ENCODE measurements at regions not wholly inside any gene's neighbourhood (a gene's known extent, or its start where the extent isn't known, plus 50 kb on each side); places are given as distances from the start of the nearest gene placed in this dataset.

- no peak for DNase-seq (ENCODE audit: low read depth, low spot score)
- Mint-ChIP-seq H3K4me3 (no peak overlapping the region), H3K9me3 (no peaks in the 10 kb centered on the region), H3K27ac (ENCODE audit: unreplicated experiment) (no peak overlapping the region), H3K4me1 (peaks cover 20% of the 10 kb centered on the region), H3K36me3 (ENCODE audit: low read depth) (no peaks in the 10 kb centered on the region), H3K27me3 (ENCODE audit: low read depth) (no peaks in the 10 kb centered on the region)
- no peak for TF ChIP-seq CTCF (conservative IDR thresholded peaks at IDR 0.05)
Observed at GRCh38 chr4:62548108-62548524, 1348.0 kb downstream of the ADGRL3 start.

- peaks cover 4% of the 10 kb centered on the region for H3K4me1 Mint-ChIP-seq
- DNase-seq (ENCODE audit: low read depth, low spot score), result no peak
Observed at GRCh38 chr4:62544428-62544827, 1344.3 kb downstream of the ADGRL3 start.

DNA sequence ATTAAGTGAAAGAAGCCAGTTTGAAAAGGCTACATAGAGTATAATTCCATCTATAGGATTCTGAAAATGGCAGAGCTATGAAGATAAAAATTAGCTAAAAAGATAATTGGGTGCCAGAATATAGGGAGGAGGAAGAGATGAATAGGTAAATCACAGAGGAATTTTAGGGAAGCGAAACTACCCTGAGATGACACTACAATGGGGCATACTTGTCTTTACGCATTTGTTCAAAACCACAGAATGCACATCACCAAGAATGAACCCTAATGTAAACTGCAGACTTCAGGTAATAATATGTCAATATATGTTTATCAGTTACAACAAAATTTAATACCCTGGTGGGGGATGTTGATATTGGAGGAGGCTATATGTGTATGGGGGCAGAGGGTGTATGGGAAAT is 1342.9 kb downstream of the ADGRL3 start:
- no peaks in the 10 kb centered on the region for H3K4me1 Mint-ChIP-seq
- no peaks in the 10 kb centered on the region for H3K27me3 Mint-ChIP-seq (ENCODE audit: low read depth)
- H3K9me3 Mint-ChIP-seq, result peaks cover 3% of the 10 kb centered on the region
- no peak for TF ChIP-seq CTCF (conservative IDR thresholded peaks at IDR 0.05)
- DNase-seq (ENCODE audit: low read depth, low spot score), result no peak
- no peak overlapping the region for H3K4me3 Mint-ChIP-seq
- no peaks in the 10 kb centered on the region for H3K36me3 Mint-ChIP-seq (ENCODE audit: low read depth)
- H3K27ac Mint-ChIP-seq (ENCODE audit: unreplicated experiment), result no peak overlapping the region

More at GRCh38 chr4:62544428-62544827, 1344.3 kb downstream of the ADGRL3 start:
- Mint-ChIP-seq H3K27ac (ENCODE audit: unreplicated experiment) (no peak overlapping the region), H3K4me3 (no peak overlapping the region), H3K9me3 (peaks cover 3% of the 10 kb centered on the region), H3K27me3 (ENCODE audit: low read depth) (no peaks in the 10 kb centered on the region), H3K36me3 (ENCODE audit: low read depth) (no peaks in the 10 kb centered on the region)
- TF ChIP-seq CTCF (conservative IDR thresholded peaks at IDR 0.05), result no peak

- no peaks in the 10 kb centered on the region for H3K27me3 Mint-ChIP-seq (ENCODE audit: low read depth)
- no peak for DNase-seq (ENCODE audit: low read depth, low spot score)
- H3K4me1 Mint-ChIP-seq, result peaks cover 4% of the 10 kb centered on the region
- H3K27ac Mint-ChIP-seq (ENCODE audit: unreplicated experiment), result no peak overlapping the region
- no peak overlapping the region for H3K4me3 Mint-ChIP-seq
- no peak for TF ChIP-seq CTCF (conservative IDR thresholded peaks at IDR 0.05)
- H3K9me3 Mint-ChIP-seq, result no peaks in the 10 kb centered on the region
- no peaks in the 10 kb centered on the region for H3K36me3 Mint-ChIP-seq (ENCODE audit: low read depth)
Observed at GRCh38 chr4:62533573-62533972, 1333.4 kb downstream of the ADGRL3 start.

GRCh38 chr4:62531731-62532130 is 1331.6 kb downstream of the ADGRL3 start:
- Mint-ChIP-seq H3K4me1 (peaks cover 4% of the 10 kb centered on the region), H3K27ac (ENCODE audit: unreplicated experiment) (no peak overlapping the region), H3K4me3 (no peak overlapping the region), H3K36me3 (ENCODE audit: low read depth) (no peaks in the 10 kb centered on the region), H3K9me3 (no peaks in the 10 kb centered on the region), H3K27me3 (ENCODE audit: low read depth) (no peaks in the 10 kb centered on the region)
- no peak for DNase-seq (ENCODE audit: low read depth, low spot score)
- no peak for TF ChIP-seq CTCF (conservative IDR thresholded peaks at IDR 0.05)

DNA sequence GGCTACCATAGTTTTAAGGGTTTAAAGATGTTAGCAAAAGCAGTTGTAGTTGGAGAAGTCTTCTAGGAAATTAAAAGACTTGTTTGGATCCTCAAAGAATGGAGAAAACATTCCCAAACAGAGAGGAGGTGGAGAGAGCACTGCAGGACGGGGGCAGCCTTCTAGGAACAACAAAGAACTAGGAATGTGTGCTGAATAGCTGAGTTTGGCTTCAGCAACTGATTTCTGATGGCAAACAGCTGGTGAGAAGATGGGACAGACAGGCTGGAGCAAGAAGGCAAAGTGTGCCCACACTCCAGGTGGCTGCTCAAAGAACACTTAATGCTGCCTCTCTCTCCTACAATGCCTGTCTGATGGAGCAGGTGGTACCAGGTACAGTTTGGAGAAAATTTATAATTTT is 1331.1 kb downstream of the ADGRL3 start:
- Mint-ChIP-seq H3K9me3 (no peaks in the 10 kb centered on the region), H3K4me1 (peaks cover 4% of the 10 kb centered on the region), H3K36me3 (ENCODE audit: low read depth) (no peaks in the 10 kb centered on the region), H3K27ac (ENCODE audit: unreplicated experiment) (no peak overlapping the region), H3K4me3 (no peak overlapping the region), H3K27me3 (ENCODE audit: low read depth) (no peaks in the 10 kb centered on the region)
- DNase-seq (ENCODE audit: low read depth, low spot score), result no peak
- TF ChIP-seq CTCF (conservative IDR thresholded peaks at IDR 0.05), result no peak

All from neural crest cell (in vitro differentiated cells).